Pancreas (tissue), 10 donors: ENCODE measurements at regions not wholly inside any gene's neighbourhood (a gene's known extent, or its start where the extent isn't known, plus 50 kb on each side); places are given as distances from the start of the nearest gene placed in this dataset.

Source experiments
- ATAC-seq, 4 donors: fragments of 200-7000 bp; cut with Tn5 transposase; one replicate each; pipeline versions ENCODE4 v1.8.0 to v1.9.1; 2020; ENCODE audit warnings: mild to moderate bottlenecking in 4 of 4, moderate library complexity in 4 of 4
- DNase-seq, 6 donors: peaks; one replicate each; pipeline ENCODE4 v3.0.0-alpha.2; 2020
- FAIRE-seq: peaks from 2 replicates; lab custom pipeline; 2012; peaks lifted over from hg19 to GRCh38; lab: Jason Lieb, UNC
- H3K27ac ChIP-seq, 4 donors: fragments of 200-600 bp; sonication (generic); 1 replicate in 3 of 4; 2 replicates in 1 of 4; pipeline versions ENCODE4 v1.5.0 to v1.8.0; 2020
- H3K27me3 ChIP-seq, 4 donors: fragments of 200-600 bp; one replicate each; pipeline ENCODE4 v1.8.0; 2021
- H3K36me3 ChIP-seq, 3 donors: fragments of 200-600 bp; sonication (generic) in 1 of 3; one replicate each; pipeline versions ENCODE4 v1.5.0 to v1.8.0; 2020 to 2021
- H3K4me1 ChIP-seq, 3 donors: fragments of 200-600 bp; one replicate each; pipeline ENCODE4 v1.8.0; 2021
- H3K4me3 ChIP-seq, 4 donors: fragments of 200-600 bp; sonication (generic) in 2 of 4; one replicate each; pipeline versions ENCODE4 v1.5.0 to v1.8.0; 2020 to 2021
- H3K9me3 ChIP-seq, 4 donors: fragments of 200-600 bp; one replicate each; pipeline ENCODE4 v1.8.0; 2021
- CTCF ChIP-seq, 4 donors: fragments of 200-600 bp; sonication (generic) in 3 of 4; IDR thresholded peaks; one replicate each; pipeline versions ENCODE4 v1.5.0 to v1.8.0; 2021; ENCODE audit warnings: antibody characterized with exemption in 4 of 4
- WGBS, 2 donors: extraction: QIAGEN DNeasy Blood & Tissue Kit; methylation state at CpG; one replicate each; pipeline ENCODE4 v1.1.7; 2013; 5-methylcytosine and 5-hydroxymethylcytosine counted together
- intact Hi-C, 3 donors: fragments of 100-400 bp; cut with DNase I; formaldehyde crosslinking; loops; one replicate each; pipeline versions ENCODE4 v1.11.1 to v1.14.2; 2022
- donor health status: healthy with polysubstance abuse.
- donor health status: DM: no; HTN: no; CAD: no; lungs with moderate emphysema.
- donor health status: DM: no; HTN: no; CAD: no.
- donor health status: control.
- donor health status: control.
- donor health status: Bipolar disorder and iron deficiency.
- donor health status: DM: yes; HTN: yes; CAD: no.
- donor health status: DM: no; HTN: no; CAD: no.
- donor health status: DM: no; HTN: no; CAD: no.
- donor health status: DM: yes; HTN: yes; CAD: no.

DNA sequence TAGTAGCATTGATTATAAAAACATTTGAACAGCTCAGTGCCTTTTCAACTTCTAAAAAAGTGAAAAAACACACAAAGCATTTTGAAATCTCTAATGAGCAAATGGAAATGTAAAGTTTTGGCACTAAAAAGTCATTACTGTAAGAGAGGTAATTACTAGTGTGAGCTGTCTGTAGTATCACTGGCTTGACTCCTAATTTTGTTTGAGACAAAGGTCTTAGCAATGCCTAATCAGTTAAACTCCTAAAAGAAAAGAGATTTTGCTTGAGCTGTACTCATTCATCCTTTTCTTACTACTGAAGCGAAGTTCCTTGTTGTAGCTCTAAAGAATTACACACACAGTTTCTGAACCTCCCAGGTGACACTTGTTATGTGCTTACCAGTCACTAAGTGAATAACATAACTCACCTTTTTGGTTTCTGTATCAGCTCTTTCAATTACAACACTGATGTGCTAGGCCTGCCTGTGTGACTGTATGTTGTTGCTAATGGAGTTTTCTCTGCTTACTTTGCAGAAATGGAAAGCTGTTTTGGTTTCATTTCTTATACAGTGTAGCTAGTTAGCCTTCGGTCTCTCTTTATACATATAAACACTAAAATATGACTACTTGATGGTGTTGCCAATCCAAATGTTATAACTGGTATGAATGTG lies 924.4 kb upstream of the TENM4 start:
- DNase-seq (no peak), FAIRE-seq (no peak), ATAC-seq (no peak)
- no peaks in the 10 kb centered on the region for H3K36me3 ChIP-seq
- H3K4me3 ChIP-seq: no peak overlapping the region
- WGBS, 2 donors: 80 to 86% methylated on average over 2 of the region's 2 CpGs
- TF ChIP-seq CTCF (IDR thresholded peaks at IDR 0.05): no peak
- intact Hi-C loops: no loop called here
- H3K4me1 ChIP-seq: no peaks in the 10 kb centered on the region
- no peak overlapping the region for H3K27ac ChIP-seq
- no peaks in the 10 kb centered on the region for H3K9me3 ChIP-seq
- H3K27me3 ChIP-seq: no peaks in the 10 kb centered on the region

DNA sequence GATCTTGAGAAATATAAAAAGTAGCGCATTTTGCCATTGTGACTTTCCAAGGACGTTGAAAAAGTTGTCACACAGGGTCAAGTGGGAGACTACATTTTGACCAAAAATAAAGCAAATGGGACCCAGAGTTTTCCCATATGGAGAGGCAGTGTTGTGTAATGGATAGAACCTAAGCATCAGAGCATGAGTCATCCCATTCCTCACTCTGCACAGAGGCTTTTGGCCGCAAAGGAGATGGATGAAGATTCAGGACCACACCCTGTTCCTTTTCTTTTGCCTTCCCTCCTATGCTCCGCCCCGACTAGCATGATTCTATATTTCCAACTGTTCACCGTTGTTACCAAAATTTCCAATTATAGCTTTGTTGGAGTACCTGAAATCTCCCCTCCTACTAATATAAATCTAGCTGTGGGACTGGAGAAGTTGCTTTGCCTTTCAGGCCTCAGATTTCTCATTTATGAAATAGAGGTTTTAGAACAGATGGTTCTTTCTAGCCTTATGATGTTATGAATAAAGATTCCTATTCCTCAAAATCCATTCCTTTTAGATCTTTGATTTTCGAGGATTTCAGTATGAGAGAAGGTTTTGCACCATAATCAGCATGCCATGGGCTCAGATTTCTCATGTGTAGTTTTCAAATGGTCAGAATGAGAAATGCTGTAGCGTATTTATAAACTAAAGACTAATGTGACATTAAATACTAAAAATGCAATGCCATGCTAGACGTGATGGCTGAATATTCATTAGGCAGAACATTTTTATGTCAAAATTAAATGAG lies 921.9 kb upstream of the TENM4 start:
- FAIRE-seq (no peak), DNase-seq (no peak), ATAC-seq (no peak)
- WGBS, 2 donors: 71 to 90% methylated on average over 9 of the region's 9 CpGs
- Histone ChIP-seq H3K27ac (no peak overlapping the region), H3K36me3 (no peaks in the 10 kb centered on the region), H3K4me1 (no peaks in the 10 kb centered on the region), H3K27me3 (no peaks in the 10 kb centered on the region), H3K9me3 (no peaks in the 10 kb centered on the region), H3K4me3 (no peak overlapping the region)
- TF ChIP-seq CTCF (IDR thresholded peaks at IDR 0.05): no peak
- intact Hi-C loops: no loop called here

DNA sequence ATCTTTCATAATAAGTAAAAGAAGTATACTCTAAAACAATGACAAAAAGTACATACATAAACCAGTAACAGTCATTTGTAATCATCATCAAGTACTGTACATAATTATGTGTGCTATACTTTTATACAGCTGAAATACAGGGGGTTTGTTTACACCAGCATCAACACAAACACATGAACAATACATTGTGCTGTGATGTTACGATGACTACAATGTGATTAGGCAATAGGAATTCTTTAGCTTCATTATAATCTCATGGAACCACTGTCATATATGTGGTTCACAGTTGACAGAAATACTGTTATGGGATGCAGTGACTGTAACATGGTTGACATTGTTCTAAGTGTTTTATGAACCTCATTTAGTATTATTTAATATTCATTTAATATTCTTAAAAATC lies 914.4 kb upstream of the TENM4 start:
- TF ChIP-seq CTCF (IDR thresholded peaks at IDR 0.05): no peak
- Histone ChIP-seq H3K36me3 (no peaks in the 10 kb centered on the region), H3K4me1 (no peaks in the 10 kb centered on the region), H3K9me3 (no peaks in the 10 kb centered on the region), H3K4me3 (no peak overlapping the region), H3K27me3 (no peaks in the 10 kb centered on the region), H3K27ac (no peak overlapping the region)
- intact Hi-C loops: no loop called here
- 60 to 81% methylated on average over 1 of the region's 1 CpG for WGBS, 2 donors
- FAIRE-seq (no peak), ATAC-seq (no peak), DNase-seq (no peak)

DNA sequence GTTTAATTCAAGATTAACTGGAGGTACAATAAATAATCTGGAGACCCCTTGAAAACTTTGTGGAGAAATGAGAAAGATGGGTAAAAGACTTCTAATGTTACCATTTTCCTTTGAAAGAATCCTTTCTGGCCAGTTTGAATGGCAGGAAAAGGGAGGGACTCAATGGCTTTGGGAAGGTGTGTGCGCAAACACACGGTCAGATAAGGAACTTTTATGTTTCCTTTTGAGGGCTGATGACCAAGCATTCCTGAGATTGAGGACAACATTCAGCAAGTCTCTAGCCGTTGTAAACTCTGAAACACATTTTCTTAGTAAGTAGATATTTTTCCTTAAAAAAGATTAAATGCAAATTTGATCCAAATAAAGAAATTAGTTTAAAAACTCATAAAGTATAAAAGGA lies 909.7 kb upstream of the TENM4 start:
- FAIRE-seq: no peak
- ATAC-seq: no peak
- no peak for DNase-seq

More for the DNA sequence above, 909.7 kb upstream of the TENM4 start:
- Histone ChIP-seq H3K4me3 (no peak overlapping the region), H3K27ac (no peak overlapping the region), H3K27me3 (no peaks in the 10 kb centered on the region), H3K36me3 (no peaks in the 10 kb centered on the region), H3K4me1 (no peaks in the 10 kb centered on the region), H3K9me3 (no peaks in the 10 kb centered on the region)
- no peak for TF ChIP-seq CTCF (IDR thresholded peaks at IDR 0.05)
- intact Hi-C loops: no loop called here
- 44% methylated on average over 3 of the region's 3 CpGs for WGBS, 2 donors
